Type B pancreatic cell (in vitro differentiated cells): ENCODE measurements at regions not wholly inside any gene's neighbourhood (a gene's known extent, or its start where the extent isn't known, plus 50 kb on each side); places are given as distances from the start of the nearest gene placed in this dataset.

Source experiments
- DNase-seq: peaks from one replicate; pipeline ENCODE4 v3.0.0; 2021; ENCODE audit warnings: mixed read lengths; ENCODE audit not compliant: unreplicated experiment; ENCODE audit errors: extremely low spot score
- H3K27ac Mint-ChIP-seq: 2 replicates; pipeline ENCODE4 v1.8.0; 2021; ENCODE audit warnings: mild to moderate bottlenecking, mixed read lengths
- H3K27me3 Mint-ChIP-seq: 2 replicates; pipeline ENCODE4 v1.8.0; 2021; ENCODE audit warnings: mixed read lengths
- H3K36me3 Mint-ChIP-seq: 2 replicates; pipeline ENCODE4 v1.8.0; 2021; ENCODE audit warnings: mixed read lengths
- H3K4me1 Mint-ChIP-seq: one replicate; pipeline ENCODE4 v1.8.0; 2021; ENCODE audit warnings: mixed read lengths; ENCODE audit not compliant: unreplicated experiment
- H3K4me3 Mint-ChIP-seq: 2 replicates; pipeline ENCODE4 v1.8.0; 2021; ENCODE audit warnings: mild to moderate bottlenecking, mixed read lengths
- H3K9me3 Mint-ChIP-seq: 2 replicates; pipeline ENCODE4 v1.8.0; 2021; ENCODE audit warnings: mixed read lengths
- TF ChIP-seq, protein P1 (sequence below): fragments of 200-600 bp; sonication (generic); conservative IDR thresholded peaks from 2 replicates; pipeline ENCODE4 v1.5.0; 2021; ENCODE audit warnings: antibody characterized with exemption, mild to moderate bottlenecking

GRCh38 chr22:27431081-27431480, 370.5 kb downstream of the MN1 start:
- Mint-ChIP-seq H3K27ac (no peak overlapping the region), H3K9me3 (no peaks in the 10 kb centered on the region), H3K4me1 (peaks cover 13% of the 10 kb centered on the region), H3K4me3 (no peak overlapping the region), H3K36me3 (no peaks in the 10 kb centered on the region), H3K27me3 (peaks cover 10% of the 10 kb centered on the region)
- TF ChIP-seq, protein P1, sequence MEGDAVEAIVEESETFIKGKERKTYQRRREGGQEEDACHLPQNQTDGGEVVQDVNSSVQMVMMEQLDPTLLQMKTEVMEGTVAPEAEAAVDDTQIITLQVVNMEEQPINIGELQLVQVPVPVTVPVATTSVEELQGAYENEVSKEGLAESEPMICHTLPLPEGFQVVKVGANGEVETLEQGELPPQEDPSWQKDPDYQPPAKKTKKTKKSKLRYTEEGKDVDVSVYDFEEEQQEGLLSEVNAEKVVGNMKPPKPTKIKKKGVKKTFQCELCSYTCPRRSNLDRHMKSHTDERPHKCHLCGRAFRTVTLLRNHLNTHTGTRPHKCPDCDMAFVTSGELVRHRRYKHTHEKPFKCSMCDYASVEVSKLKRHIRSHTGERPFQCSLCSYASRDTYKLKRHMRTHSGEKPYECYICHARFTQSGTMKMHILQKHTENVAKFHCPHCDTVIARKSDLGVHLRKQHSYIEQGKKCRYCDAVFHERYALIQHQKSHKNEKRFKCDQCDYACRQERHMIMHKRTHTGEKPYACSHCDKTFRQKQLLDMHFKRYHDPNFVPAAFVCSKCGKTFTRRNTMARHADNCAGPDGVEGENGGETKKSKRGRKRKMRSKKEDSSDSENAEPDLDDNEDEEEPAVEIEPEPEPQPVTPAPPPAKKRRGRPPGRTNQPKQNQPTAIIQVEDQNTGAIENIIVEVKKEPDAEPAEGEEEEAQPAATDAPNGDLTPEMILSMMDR = no peak
- no peak for DNase-seq

DNA sequence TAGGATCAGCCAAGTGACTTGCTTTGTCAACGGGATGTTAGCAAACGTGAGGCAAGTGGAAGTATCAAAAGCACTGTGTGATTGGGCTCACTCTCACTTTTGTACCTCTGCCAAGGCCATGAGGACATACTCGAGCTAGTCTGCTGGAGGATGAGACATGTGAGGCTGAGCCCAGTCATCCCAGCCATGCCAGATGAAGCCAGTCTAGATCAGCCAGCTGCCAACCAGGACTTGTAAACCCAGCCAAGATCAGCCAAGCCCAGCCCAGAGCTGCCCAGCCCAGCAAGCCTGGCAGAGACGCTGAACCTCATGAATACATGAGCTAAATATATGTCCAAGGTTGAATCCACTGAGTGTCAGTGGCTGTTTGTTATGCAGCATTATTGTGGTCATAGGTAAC, 369.7 kb downstream of the MN1 start:
- H3K36me3 Mint-ChIP-seq = no peaks in the 10 kb centered on the region
- H3K9me3 Mint-ChIP-seq = no peaks in the 10 kb centered on the region
- peaks cover 17% of the 10 kb centered on the region for H3K4me1 Mint-ChIP-seq
- no peak overlapping the region for H3K27ac Mint-ChIP-seq
- H3K4me3 Mint-ChIP-seq = no peak overlapping the region
- TF ChIP-seq, protein P1 = no peak
- DNase-seq = no peak
- H3K27me3 Mint-ChIP-seq = peaks cover 14% of the 10 kb centered on the region

- TF ChIP-seq, protein P1 = no peak
- DNase-seq = no peak
- H3K4me1 Mint-ChIP-seq = peaks cover 18% of the 10 kb centered on the region
- no peaks in the 10 kb centered on the region for H3K9me3 Mint-ChIP-seq
- H3K4me3 Mint-ChIP-seq = no peak overlapping the region
- H3K27me3 Mint-ChIP-seq = peaks cover 11% of the 10 kb centered on the region
- H3K36me3 Mint-ChIP-seq = no peaks in the 10 kb centered on the region
- H3K27ac Mint-ChIP-seq = no peak overlapping the region
Measured at GRCh38 chr22:27433099-27433498, 368.5 kb downstream of the MN1 start.

GRCh38 chr22:27433585-27434190, 367.9 kb downstream of the MN1 start:
- H3K4me1 Mint-ChIP-seq = peaks cover 22% of the 10 kb centered on the region
- no peak overlapping the region for H3K27ac Mint-ChIP-seq
- H3K27me3 Mint-ChIP-seq = peaks cover 11% of the 10 kb centered on the region
- H3K4me3 Mint-ChIP-seq = no peak overlapping the region
- no peak for DNase-seq
- TF ChIP-seq, protein P1 = no peak
- no peaks in the 10 kb centered on the region for H3K9me3 Mint-ChIP-seq
- no peaks in the 10 kb centered on the region for H3K36me3 Mint-ChIP-seq

DNA sequence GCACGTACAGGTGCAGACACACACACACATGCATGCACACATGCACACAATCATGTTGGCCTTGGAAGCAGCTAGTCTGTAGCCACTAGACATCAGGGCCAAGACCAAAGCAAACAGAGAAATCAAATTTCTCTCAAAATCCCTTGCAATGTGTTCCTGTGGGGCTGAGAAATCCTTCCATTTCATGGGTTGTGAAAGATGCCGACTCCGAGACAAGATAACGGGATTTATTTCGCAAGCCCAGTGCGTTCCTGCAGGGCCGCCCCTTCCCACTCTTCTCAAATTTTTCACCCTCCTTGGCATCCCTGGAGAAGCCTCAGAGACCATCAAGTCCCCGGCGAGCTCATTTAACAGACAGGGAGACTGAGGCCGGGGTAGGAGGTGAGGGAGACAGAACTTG, 366.7 kb downstream of the MN1 start:
- peaks cover 25% of the 10 kb centered on the region for H3K4me1 Mint-ChIP-seq
- TF ChIP-seq, protein P1 = no peak
- H3K27me3 Mint-ChIP-seq = peaks cover 11% of the 10 kb centered on the region
- H3K9me3 Mint-ChIP-seq = no peaks in the 10 kb centered on the region
- no peak for DNase-seq
- no peak overlapping the region for H3K4me3 Mint-ChIP-seq
- H3K27ac Mint-ChIP-seq = no peak overlapping the region
- no peaks in the 10 kb centered on the region for H3K36me3 Mint-ChIP-seq
